OCI-LY7 (cell line): ENCODE measurements at regions not wholly inside any gene's neighbourhood (a gene's known extent, or its start where the extent isn't known, plus 50 kb on each side); places are given as distances from the start of the nearest gene placed in this dataset.

Experiments
- BruUV-seq: library from RNA; stranded (reverse); fragments of 400-500 nt; replicated peaks from 2 replicates; lab custom pipeline; 2021; lab: Mats Ljungman, UMichigan
- CTCF ChIA-PET: fragments of 300-600 bp; sonication (Branson Sonifier 250); formaldehyde crosslinking; loops from one replicate; lab custom pipeline; 2022; ENCODE audit warnings: antibody characterized with exemption; ENCODE audit not compliant: unreplicated experiment; lab: Charles Lee
- POLR2A ChIA-PET: fragments of 300-600 bp; sonication (Branson Sonifier 250); formaldehyde crosslinking; loops from one replicate; lab custom pipeline; 2022; ENCODE audit warnings: antibody characterized with exemption; lab: Charles Lee
- DNase-seq: peaks from one replicate; pipeline ENCODE4 v3.0.0-alpha.2; 2015; ENCODE audit warnings: low spot score
- H2AFZ ChIP-seq: fragments of 200-600 bp; sonication (generic), shearing (Covaris generic); 2 replicates; pipeline ENCODE4 v1.6.1; 2014; ENCODE audit warnings: mild to moderate bottlenecking, antibody characterized with exemption, low read length, moderate library complexity
- H3K27ac ChIP-seq: fragments of 200-600 bp; sonication (generic); 2 replicates; pipeline ENCODE4 v1.5.1; 2014; ENCODE audit warnings: mixed run types, low read depth, mild to moderate bottlenecking, moderate library complexity, low read length, inconsistent platforms; ENCODE audit not compliant: poor library complexity, severe bottlenecking
- H3K36me3 ChIP-seq: fragments of 200-600 bp; sonication (generic); 2 replicates; pipeline ENCODE4 v1.6.1; 2014; ENCODE audit warnings: mild to moderate bottlenecking, antibody characterized with exemption, low read length, moderate library complexity, mixed read lengths; ENCODE audit not compliant: insufficient read depth
- H3K4me1 ChIP-seq: fragments of 200-600 bp; sonication (generic); 2 replicates; pipeline ENCODE4 v1.5.1; 2014; ENCODE audit warnings: mild to moderate bottlenecking, low read length; ENCODE audit not compliant: insufficient read depth, poor library complexity, severe bottlenecking
- H3K4me2 ChIP-seq: fragments of 200-600 bp; sonication (generic); 2 replicates; pipeline ENCODE4 v1.6.1; 2014; ENCODE audit warnings: mild to moderate bottlenecking, low read length
- H3K4me3 ChIP-seq: fragments of 200-600 bp; sonication (generic); 2 replicates; pipeline ENCODE4 v1.5.1; 2014; ENCODE audit warnings: mild to moderate bottlenecking, low read depth, low read length; ENCODE audit not compliant: poor library complexity, severe bottlenecking
- H3K79me2 ChIP-seq: fragments of 200-600 bp; sonication (generic); 2 replicates; pipeline ENCODE4 v1.6.1; 2016; ENCODE audit warnings: low read depth, mild to moderate bottlenecking, low read length, moderate library complexity, mixed read lengths; ENCODE audit not compliant: insufficient read depth
- H3K9me2 ChIP-seq: fragments of 200-600 bp; sonication (generic); 2 replicates; pipeline ENCODE4 v1.6.1; 2016; ENCODE audit warnings: mild to moderate bottlenecking, low read length, mixed read lengths; ENCODE audit not compliant: insufficient read depth
- H3K9me3 ChIP-seq: fragments of 200-600 bp; sonication (generic); 2 replicates; pipeline ENCODE4 v1.6.1; 2014; ENCODE audit warnings: mild to moderate bottlenecking, mixed run types, low read length, mixed read lengths
- H4K20me1 ChIP-seq: fragments of 200-600 bp; sonication (generic); 2 replicates; pipeline ENCODE4 v1.6.1; 2014; ENCODE audit warnings: mild to moderate bottlenecking, antibody characterized with exemption, low read length, moderate library complexity, mixed read lengths; ENCODE audit not compliant: insufficient read depth
- EZH2phosphoT487 ChIP-seq: fragments of 200-600 bp; sonication (generic); IDR thresholded peaks from 2 replicates; pipeline ENCODE4 v1.6.1; 2018; ENCODE audit warnings: low read depth, borderline replicate concordance, mild to moderate bottlenecking, mixed run types, antibody characterized with exemption, low read length, moderate library complexity, mixed read lengths
- intact Hi-C: fragments of 100-400 bp; cut with micrococcal nuclease; formaldehyde crosslinking; loops from one replicate; pipeline ENCODE4 v1.10.0; 2022; ENCODE audit not compliant: unreplicated experiment
- TF ChIP-seq, protein P1 (sequence below): fragments of 200-600 bp; sonication (generic); conservative IDR thresholded peaks from 2 replicates; pipeline ENCODE4 v1.5.1; 2014; ENCODE audit warnings: mild to moderate bottlenecking, antibody characterized with exemption, low read length, moderate library complexity, mixed read lengths

DNA sequence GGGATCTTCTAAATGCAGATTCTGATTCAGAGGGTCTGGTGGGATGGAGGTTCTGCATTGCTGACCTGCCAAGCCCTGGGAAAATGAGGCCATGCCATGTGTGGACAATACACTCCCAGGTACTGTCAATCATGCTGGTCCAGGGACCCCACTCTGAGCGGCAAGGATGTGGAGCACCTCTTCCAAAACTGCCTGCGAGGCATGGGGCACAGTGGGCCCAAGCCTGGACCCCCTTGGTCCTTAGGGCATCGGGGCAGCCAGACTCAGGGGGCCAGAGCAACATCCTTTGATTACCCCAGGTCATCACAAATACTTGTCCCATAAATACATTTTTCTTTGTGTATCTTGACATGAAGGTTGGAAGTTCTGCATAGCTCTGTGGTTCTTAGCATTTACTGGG, 76.8 kb upstream of the NXT1 start:
- intact Hi-C loops: no loop called here
- Histone ChIP-seq H3K79me2 (no peaks in the 10 kb centered on the region), H2AFZ (no peak overlapping the region), H4K20me1 (no peaks in the 10 kb centered on the region), H3K4me1 (no peaks in the 10 kb centered on the region), H3K36me3 (no peaks in the 10 kb centered on the region), H3K4me3 (no peak overlapping the region), H3K27ac (no peak overlapping the region), H3K9me3 (no peaks in the 10 kb centered on the region), H3K4me2 (no peak overlapping the region), H3K9me2 (no peaks in the 10 kb centered on the region)
- TF ChIP-seq EZH2phosphoT487: no peak
- TF ChIP-seq, protein P1, sequence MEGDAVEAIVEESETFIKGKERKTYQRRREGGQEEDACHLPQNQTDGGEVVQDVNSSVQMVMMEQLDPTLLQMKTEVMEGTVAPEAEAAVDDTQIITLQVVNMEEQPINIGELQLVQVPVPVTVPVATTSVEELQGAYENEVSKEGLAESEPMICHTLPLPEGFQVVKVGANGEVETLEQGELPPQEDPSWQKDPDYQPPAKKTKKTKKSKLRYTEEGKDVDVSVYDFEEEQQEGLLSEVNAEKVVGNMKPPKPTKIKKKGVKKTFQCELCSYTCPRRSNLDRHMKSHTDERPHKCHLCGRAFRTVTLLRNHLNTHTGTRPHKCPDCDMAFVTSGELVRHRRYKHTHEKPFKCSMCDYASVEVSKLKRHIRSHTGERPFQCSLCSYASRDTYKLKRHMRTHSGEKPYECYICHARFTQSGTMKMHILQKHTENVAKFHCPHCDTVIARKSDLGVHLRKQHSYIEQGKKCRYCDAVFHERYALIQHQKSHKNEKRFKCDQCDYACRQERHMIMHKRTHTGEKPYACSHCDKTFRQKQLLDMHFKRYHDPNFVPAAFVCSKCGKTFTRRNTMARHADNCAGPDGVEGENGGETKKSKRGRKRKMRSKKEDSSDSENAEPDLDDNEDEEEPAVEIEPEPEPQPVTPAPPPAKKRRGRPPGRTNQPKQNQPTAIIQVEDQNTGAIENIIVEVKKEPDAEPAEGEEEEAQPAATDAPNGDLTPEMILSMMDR: no peak
- CTCF ChIA-PET: no interaction called here
- no TSS peak for BruUV-seq
- POLR2A ChIA-PET: no interaction called here
- DNase-seq: no peak

DNA sequence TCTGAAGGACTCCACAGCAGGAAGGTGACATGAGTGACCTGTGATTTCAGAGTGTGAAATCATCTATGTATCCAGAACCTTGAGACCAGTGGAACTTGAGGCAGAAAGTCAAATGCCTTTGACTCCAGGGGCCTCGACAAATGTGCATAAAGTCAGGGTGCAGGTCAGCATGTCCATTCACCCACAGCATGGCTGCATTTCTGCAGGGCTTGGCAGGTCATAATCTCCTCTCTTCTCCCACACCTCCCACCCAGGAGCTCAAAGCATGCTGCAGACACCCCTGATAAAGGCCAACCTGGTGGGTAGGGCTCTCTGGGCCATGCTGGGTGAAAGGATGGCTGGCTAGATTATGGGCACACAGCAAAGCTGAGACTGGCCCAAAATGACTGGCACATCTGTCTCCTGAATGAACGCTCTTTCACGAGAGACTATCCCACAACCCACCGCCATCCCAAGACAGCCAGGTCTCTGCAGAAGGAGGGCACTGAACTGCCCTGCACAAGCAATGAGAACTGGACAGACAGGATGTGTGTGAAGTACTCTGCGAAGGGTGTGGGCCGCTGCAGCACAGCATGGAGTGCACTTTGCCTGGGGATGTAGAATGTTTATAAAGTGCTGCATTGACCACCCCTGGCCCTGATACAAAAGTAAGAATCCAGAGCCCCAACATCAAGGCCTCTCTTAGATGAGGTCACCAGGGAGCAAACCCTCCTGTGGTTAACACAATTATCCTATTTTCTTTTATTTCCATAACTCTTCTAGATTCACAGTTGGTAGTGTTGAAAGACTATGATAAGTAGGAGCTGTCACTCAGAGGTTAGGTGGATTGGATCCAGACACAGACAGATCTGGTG, 78.2 kb upstream of the NXT1 start:
- Histone ChIP-seq H3K9me2 (no peaks in the 10 kb centered on the region), H3K4me2 (no peak overlapping the region), H3K27ac (no peak overlapping the region), H3K4me3 (no peak overlapping the region), H3K36me3 (no peaks in the 10 kb centered on the region), H3K9me3 (no peaks in the 10 kb centered on the region), H3K4me1 (no peaks in the 10 kb centered on the region), H4K20me1 (no peaks in the 10 kb centered on the region), H3K79me2 (no peaks in the 10 kb centered on the region), H2AFZ (no peak overlapping the region)
- DNase-seq: no peak
- no TSS peak for BruUV-seq
- CTCF ChIA-PET: no interaction called here
- POLR2A ChIA-PET: interaction anchor here (0.5 kb wide), 1 partner anchor 64 kb away, joined by 3 read pairs; no protein-coding TSS in a partner anchor
- TF ChIP-seq, protein P1: no peak
- TF ChIP-seq EZH2phosphoT487: no peak
- intact Hi-C loops: no loop called here

DNA sequence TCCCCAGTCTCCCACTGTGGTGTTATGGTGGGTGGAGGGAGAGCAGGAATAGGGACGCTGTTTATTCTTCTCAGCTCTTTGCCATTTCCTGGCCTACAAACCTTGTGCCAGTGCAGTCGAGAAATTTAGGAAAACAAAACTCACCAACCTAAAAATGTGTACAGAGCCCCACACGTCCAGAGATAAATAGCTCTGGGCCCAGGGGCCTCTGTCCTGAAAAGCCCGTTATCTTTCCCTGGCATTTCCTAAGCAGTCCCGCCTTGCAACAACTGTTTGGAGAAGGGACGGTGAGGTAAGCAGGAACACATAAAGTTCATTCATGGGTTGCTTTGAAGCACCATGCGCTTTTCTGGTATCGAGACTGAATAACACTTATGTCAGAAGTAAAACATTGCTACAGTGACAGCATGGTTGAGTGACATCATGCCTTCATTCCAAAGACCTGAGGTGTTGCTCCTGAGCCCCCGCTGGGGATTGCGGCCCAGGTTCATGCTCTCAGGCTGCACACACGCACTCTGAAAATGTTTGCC, 80.1 kb upstream of the NXT1 start:
- Histone ChIP-seq H3K4me3 (no peak overlapping the region), H3K9me3 (no peaks in the 10 kb centered on the region), H4K20me1 (no peaks in the 10 kb centered on the region), H3K79me2 (no peaks in the 10 kb centered on the region), H3K36me3 (no peaks in the 10 kb centered on the region), H3K27ac (no peak overlapping the region), H3K4me1 (no peaks in the 10 kb centered on the region), H2AFZ (no peak overlapping the region), H3K4me2 (no peak overlapping the region), H3K9me2 (no peaks in the 10 kb centered on the region)
- BruUV-seq: no TSS peak
- POLR2A ChIA-PET: interaction anchor here (0.7 kb wide), 1 partner anchor 188 kb away, joined by 3 read pairs; no protein-coding TSS in a partner anchor
- TF ChIP-seq, protein P1: no peak
- TF ChIP-seq EZH2phosphoT487: no peak
- no peak for DNase-seq
- intact Hi-C loops: no loop called here
- CTCF ChIA-PET: no interaction called here
